HG03342 (cell line): ENCODE measurements at regions not wholly inside any gene's neighbourhood (a gene's known extent, or its start where the extent isn't known, plus 50 kb on each side); places are given as distances from the start of the nearest gene placed in this dataset.

Source experiments
- ATAC-seq: cut with Tn5 transposase; IDR thresholded peaks from one replicate; pipeline ENCODE4 v1.9.1; 2021; ENCODE audit warnings: mild to moderate bottlenecking, moderate library complexity; ENCODE audit not compliant: unreplicated experiment

- no peak for ATAC-seq
These were observed 98.9 kb downstream of the CYRIA start for GRCh38 chr2:16566701-16567100.

- no peak for ATAC-seq
These were observed 100.2 kb downstream of the CYRIA start for GRCh38 chr2:16565481-16565880.

- no peak for ATAC-seq
These were observed 104.0 kb downstream of the CYRIA start for GRCh38 chr2:16561676-16562075.

GRCh38 chr2:16561251-16561650 is 104.4 kb downstream of the CYRIA start:
- no peak for ATAC-seq

- no peak for ATAC-seq
These were observed 106.2 kb downstream of the CYRIA start for GRCh38 chr2:16559278-16560067.

- ATAC-seq: no peak
These were observed 111.5 kb downstream of the CYRIA start for GRCh38 chr2:16554060-16554583.

GRCh38 chr2:16553226-16553625 is 112.4 kb downstream of the CYRIA start:
- ATAC-seq: no peak

- ATAC-seq: no peak
These were observed 113.4 kb downstream of the CYRIA start for GRCh38 chr2:16552202-16552601.

- no peak for ATAC-seq
These were observed 117.6 kb downstream of the CYRIA start for GRCh38 chr2:16548036-16548435.

GRCh38 chr2:16546128-16546754 is 119.4 kb downstream of the CYRIA start:
- ATAC-seq: no peak

- no peak for ATAC-seq
These were observed 126.9 kb downstream of the CYRIA start for GRCh38 chr2:16538707-16539106.

- ATAC-seq: no peak
These were observed 128.3 kb downstream of the CYRIA start for GRCh38 chr2:16537347-16537746.

GRCh38 chr2:16526193-16526592 is 139.4 kb downstream of the CYRIA start:
- ATAC-seq: no peak

- no peak for ATAC-seq
These were observed 140.3 kb downstream of the CYRIA start for GRCh38 chr2:16525265-16525887.

GRCh38 chr2:16523711-16524110 is 141.9 kb downstream of the CYRIA start:
- no peak for ATAC-seq

- no peak for ATAC-seq
These were observed 143.4 kb downstream of the CYRIA start for GRCh38 chr2:16522031-16522831.

GRCh38 chr2:16520891-16521290 is 144.7 kb downstream of the CYRIA start:
- ATAC-seq: no peak

GRCh38 chr2:16515696-16516095 is 149.9 kb downstream of the CYRIA start:
- ATAC-seq: no peak

GRCh38 chr2:16513626-16514025 is 152.0 kb downstream of the CYRIA start:
- no peak for ATAC-seq

GRCh38 chr2:16511041-16511440 is 154.6 kb downstream of the CYRIA start:
- no peak for ATAC-seq

- no peak for ATAC-seq
These were observed 156.6 kb downstream of the CYRIA start for GRCh38 chr2:16509042-16509441.
